Medulla oblongata (tissue), 1 donor: ENCODE measurements at regions not wholly inside any gene's neighbourhood (a gene's known extent, or its start where the extent isn't known, plus 50 kb on each side); places are given as distances from the start of the nearest gene placed in this dataset.
A peak's percentile ranks its signal among the peaks of the same experiment; 100 is the strongest.
"Not testable (repeated sequence)": the region's sequence is repeated elsewhere in the genome, so short reads cannot be mapped to it uniquely, and the experiment has no call there.

Experiments
- DNase-seq: peaks from one replicate; pipeline ENCODE4 v3.0.0-alpha.2; 2015; ENCODE audit errors: extremely low spot score

DNA sequence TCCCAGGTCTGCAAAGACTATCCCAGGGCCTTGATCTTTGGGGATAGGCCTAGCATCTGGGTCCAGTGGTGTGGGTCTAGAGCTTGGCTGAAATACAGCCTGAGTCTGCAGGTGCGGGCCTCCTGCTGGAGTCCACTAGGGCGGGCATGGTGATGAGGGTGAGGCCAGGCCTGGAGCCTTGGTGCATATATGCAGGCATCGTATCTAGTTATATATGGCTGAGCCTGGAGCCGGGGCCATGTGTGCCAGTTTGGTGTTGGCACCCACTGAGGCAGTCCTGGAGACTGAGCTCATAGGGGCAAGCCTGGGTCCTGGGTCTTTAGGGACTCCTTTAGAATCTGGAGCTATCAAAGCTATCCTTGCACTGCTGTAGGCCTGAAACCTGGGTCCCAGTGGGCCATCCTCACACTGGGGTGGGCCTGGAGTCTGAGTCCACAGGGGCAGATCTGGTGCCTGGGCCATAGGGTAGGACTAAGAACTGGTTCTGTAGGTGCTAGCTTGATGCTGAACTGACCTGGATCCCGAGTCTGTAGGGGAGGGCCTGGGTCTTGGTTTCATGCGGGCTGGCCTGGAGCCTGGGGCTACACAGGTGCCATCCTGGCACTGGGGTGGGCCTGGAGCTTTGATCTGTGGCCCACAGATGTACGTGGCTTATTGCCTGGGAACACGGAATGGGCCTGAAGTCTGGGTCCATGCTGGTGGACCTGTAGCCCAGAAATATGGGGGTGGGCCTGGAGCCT, 346.5 kb upstream of the MEF2C start:
- DNase-seq: no peak

DNA sequence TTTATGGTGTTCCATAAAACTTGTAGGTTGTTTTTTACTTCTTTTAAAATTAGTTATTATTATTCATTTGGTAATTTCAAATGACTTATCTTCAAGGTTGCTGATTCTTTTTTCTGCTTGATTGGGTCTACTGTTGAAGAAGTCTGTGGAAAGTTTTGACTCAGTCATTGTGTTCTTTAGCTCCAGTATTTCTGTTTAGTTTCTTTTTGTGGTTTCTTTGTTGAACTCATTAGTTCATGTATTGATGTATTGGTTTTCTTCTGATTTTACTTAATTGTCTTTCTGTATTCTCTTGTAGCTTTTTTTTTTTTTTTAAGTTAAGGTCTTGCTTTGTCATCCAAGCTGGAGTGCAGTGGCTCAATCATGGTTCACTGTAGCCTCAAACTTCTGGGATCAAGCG, 345.4 kb upstream of the MEF2C start:
- no peak for DNase-seq

DNA sequence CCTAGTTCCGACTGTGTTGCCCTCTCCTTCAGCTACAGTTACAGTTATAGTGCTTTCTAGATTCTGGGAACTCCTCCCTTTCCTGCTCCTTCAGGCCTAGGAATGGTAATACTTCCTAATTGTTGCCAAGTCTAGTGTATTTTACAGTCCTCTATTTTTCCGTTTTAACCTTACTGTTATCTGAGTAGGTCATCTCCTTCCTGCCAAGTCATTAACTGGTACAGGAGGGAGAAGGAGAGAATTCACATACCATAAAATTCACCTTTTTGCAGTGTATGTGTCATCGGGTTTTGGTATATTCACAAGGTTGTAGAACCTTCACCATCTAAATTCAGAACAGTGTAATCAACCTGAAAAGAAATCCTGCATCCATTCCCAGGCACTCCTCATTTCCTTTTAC, 335.4 kb upstream of the MEF2C start:
- DNase-seq: no peak

GRCh38 chr5:89216606-89217005, 333.6 kb upstream of the MEF2C start:
- no peak for DNase-seq

DNA sequence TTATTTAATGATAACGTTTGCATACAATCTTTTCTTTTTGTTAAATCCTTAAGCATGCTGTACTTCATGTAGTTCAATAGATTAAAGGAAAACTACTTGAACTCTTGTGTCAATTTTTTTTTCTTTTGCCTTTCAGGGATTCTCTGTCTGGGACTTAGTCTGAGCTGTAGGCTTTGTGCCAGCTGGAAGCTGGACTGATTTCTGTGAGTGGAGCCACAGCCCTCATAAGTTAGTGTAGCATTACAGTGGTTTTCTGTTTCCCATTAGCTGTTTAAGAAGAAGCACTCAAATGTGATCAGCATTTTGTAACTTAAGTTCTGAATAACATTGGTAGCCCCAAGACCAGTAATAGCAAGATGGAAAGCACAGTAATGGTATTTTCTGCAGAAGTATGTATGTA, 330.6 kb upstream of the MEF2C start:
- peak; percentile 40 for DNase-seq

GRCh38 chr5:89211836-89212235, 328.9 kb upstream of the MEF2C start:
- DNase-seq: no peak

GRCh38 chr5:89208811-89209210, 325.8 kb upstream of the MEF2C start:
- no peak for DNase-seq

DNA sequence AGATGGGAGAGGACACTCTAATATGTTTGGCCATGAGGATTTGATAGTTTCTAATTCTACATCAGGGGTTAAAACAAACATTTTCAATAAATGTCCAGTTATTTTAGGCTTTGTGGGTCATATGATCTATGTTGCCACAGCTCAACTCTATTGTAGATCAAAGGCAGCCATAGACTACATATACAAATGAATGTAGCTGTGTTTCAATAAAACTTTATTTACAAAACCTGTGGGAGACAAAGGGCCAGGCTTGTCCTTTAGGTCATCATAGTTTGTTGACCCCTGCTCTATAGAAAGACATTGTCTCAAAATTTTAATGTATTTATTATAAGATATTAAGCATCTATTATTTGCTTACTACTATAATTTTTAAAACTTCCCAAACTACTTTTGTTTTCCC, 325.4 kb upstream of the MEF2C start:
- no peak for DNase-seq

- DNase-seq: no peak
Measured at GRCh38 chr5:89204756-89205155, 321.8 kb upstream of the MEF2C start.

DNA sequence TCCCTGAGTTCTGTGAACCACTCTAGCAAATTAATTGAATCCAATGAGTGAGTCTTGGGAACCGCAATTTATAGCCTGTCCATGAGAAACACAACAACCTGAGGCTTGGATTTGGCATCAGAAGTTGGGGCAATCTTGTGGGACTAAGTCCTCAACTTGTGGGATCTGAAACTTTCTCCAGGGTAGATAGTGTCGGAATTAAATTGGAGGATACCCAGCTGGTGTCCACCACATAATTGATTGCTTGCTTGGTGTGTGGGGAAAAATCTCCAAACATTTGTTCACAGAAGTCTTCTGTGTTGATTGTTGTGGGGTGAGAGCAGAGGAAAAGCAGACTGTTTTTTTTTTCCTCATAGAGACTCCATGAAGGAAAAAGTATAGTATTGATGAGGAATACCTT, 320.6 kb upstream of the MEF2C start:
- no peak for DNase-seq

DNA sequence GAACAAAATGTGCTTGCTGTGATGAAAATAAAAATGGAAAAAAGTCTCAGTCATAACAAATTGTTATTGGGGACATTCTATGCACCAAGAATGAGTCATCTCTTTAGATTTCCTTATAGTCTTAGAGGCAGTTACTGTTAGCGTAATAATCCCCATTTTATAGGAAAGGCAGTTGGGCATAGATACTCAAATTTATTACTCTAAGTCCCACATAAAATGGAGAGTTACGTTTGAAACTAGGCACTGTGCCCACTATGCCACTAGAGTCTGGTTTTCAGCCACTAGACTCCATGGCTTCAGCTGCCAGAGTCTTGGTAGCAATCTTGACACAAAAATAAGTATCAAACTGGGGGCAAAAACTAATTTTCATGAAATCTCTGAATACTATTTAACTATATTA, 317.9 kb upstream of the MEF2C start:
- no peak for DNase-seq

GRCh38 chr5:89199306-89199705, 316.3 kb upstream of the MEF2C start:
- no peak for DNase-seq

GRCh38 chr5:89191374-89191773, 308.4 kb upstream of the MEF2C start:
- no peak for DNase-seq

DNA sequence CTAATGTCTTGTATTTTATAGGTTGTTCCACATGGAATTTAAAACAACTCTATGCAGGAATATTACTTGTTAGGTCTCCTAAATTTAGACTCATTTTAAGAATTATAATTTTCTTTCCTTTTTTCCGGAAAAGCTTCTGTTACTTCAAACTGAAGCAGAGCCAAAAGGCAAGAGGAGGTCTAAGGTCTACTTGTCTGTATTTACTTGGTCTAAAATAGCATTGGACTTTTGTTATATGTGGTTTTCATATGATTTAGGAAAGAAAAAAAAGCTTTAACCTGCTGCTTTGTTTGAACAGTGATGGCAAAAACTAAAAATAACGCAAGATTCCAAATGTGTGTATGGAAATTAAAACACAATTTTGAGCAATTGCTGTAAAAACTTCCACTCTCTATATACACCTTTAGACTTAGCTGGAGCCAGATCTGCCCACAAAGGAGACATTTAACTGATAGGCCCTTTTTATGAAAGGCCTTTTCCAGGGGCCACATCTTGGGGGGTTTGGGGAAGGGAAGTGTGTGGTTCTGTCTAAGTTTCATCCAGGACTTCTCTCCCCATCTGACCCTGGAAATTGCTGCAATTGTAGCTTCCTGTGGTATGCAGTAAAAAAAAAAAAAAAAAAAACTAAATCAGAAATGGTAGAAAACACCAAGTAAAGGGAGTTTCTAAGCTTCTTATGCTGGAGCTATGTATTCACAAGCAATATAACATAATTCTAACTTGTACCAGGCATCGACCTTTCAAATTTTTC, 307.7 kb upstream of the MEF2C start:
- no peak for DNase-seq

GRCh38 chr5:89187883-89188465, 305.0 kb upstream of the MEF2C start:
- no peak for DNase-seq

- DNase-seq: no peak
Measured at GRCh38 chr5:89187268-89187667, 304.3 kb upstream of the MEF2C start.

DNA sequence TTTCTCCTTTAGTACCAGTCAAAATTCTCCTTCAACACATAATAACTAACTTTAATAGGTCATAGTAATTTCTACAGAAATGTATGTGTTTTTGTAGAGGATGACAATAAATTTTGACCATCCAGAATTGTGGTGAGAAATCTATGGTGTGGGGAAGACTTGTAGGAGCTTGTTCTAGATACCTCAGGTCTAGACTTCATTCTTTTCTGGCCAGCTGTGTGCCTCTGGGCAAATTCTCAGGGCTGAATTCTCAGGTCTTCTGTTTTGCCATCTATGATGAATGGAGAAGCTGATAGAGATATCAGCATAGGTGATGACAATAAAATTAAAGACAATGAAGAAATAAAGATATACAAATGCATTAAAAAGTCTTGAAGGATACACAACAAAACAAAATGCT, 298.6 kb upstream of the MEF2C start:
- no peak for DNase-seq

GRCh38 chr5:89179731-89180130, 296.7 kb upstream of the MEF2C start:
- DNase-seq: no peak

DNA sequence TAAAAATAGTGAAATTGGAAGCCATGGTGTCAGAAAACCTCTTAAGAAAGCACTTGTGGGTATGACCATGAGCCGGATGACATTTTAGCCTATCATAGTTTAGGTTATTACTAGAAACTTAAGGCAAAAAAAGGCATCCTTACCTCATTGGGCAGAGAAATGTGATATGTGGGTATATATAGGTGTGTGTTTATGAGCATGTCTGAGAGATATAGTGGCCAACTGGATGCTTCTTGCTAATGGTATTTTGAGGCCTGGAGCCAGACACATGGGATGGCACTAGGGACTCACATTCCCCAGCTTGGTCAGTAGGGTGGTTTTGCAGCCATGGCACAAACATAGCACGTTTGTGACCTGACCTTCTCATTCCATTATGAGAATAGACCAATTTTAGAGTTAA, 295.6 kb upstream of the MEF2C start:
- no peak for DNase-seq

- no peak for DNase-seq
Measured at GRCh38 chr5:89173528-89173927, 290.5 kb upstream of the MEF2C start.

GRCh38 chr5:89168766-89169165, 285.8 kb upstream of the MEF2C start:
- DNase-seq: no peak

GRCh38 chr5:89164703-89165102, 281.7 kb upstream of the MEF2C start:
- DNase-seq: not testable (repeated sequence)

GRCh38 chr5:89156226-89156625, 273.2 kb upstream of the MEF2C start:
- no peak for DNase-seq
